Uterus (tissue), 2 donors: ENCODE measurements at regions not wholly inside any gene's neighbourhood (a gene's known extent, or its start where the extent isn't known, plus 50 kb on each side); places are given as distances from the start of the nearest gene placed in this dataset.

Source experiments
- POLR2A ChIP-seq, 2 donors: fragments of 450-650 bp; IDR thresholded peaks; one replicate each; pipeline ENCODE4 v1.6.1; 2016; ENCODE audit warnings: antibody characterized with exemption in 2 of 2, mild to moderate bottlenecking in 1 of 2, moderate library complexity in 1 of 2
- TF ChIP-seq, protein P1 (sequence below), 4 experiments: fragments of 200-600 bp in 2 of 4; fragments of 450-650 bp in 2 of 4; sonication (generic) in 2 of 4; IDR thresholded peaks; one replicate each; pipeline ENCODE4 v1.5.1; 2016 to 2019; ENCODE audit warnings: antibody characterized with exemption in 4 of 4, mild to moderate bottlenecking in 2 of 4, moderate library complexity in 1 of 4

- TF ChIP-seq, protein P1, sequence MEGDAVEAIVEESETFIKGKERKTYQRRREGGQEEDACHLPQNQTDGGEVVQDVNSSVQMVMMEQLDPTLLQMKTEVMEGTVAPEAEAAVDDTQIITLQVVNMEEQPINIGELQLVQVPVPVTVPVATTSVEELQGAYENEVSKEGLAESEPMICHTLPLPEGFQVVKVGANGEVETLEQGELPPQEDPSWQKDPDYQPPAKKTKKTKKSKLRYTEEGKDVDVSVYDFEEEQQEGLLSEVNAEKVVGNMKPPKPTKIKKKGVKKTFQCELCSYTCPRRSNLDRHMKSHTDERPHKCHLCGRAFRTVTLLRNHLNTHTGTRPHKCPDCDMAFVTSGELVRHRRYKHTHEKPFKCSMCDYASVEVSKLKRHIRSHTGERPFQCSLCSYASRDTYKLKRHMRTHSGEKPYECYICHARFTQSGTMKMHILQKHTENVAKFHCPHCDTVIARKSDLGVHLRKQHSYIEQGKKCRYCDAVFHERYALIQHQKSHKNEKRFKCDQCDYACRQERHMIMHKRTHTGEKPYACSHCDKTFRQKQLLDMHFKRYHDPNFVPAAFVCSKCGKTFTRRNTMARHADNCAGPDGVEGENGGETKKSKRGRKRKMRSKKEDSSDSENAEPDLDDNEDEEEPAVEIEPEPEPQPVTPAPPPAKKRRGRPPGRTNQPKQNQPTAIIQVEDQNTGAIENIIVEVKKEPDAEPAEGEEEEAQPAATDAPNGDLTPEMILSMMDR (IDR thresholded peaks at IDR 0.05): no peak
- no peak for TF ChIP-seq POLR2A (IDR thresholded peaks at IDR 0.05)
Observed at GRCh38 chr3:150333477-150333876, 74.6 kb upstream of the TSC22D2 start.
